Stomach (tissue), 4 donors: ENCODE measurements at regions not wholly inside any gene's neighbourhood (a gene's known extent, or its start where the extent isn't known, plus 50 kb on each side); places are given as distances from the start of the nearest gene placed in this dataset.

Experiments
- CTCF ChIP-seq, 7 experiments: fragments of 450-650 bp in 4 of 7; fragments of 200-600 bp in 3 of 7; sonication (generic) in 3 of 7; IDR thresholded peaks; one replicate each; pipeline ENCODE4 v1.5.1; 2016 to 2019; ENCODE audit warnings: antibody characterized with exemption in 7 of 7, control low read depth in 2 of 7, mild to moderate bottlenecking in 1 of 7
- EP300 ChIP-seq: sonication (generic); formaldehyde crosslinking; IDR thresholded peaks from one replicate; pipeline ENCODE4 v1.6.1; 2017; ENCODE audit warnings: antibody characterized with exemption
- POLR2A ChIP-seq, 4 donors: fragments of 450-650 bp; IDR thresholded peaks; one replicate each; pipeline ENCODE4 v1.6.1; 2016; ENCODE audit warnings: antibody characterized with exemption in 4 of 4, control low read depth in 2 of 4, mild to moderate bottlenecking in 1 of 4, moderate library complexity in 1 of 4
- POLR2AphosphoS5 ChIP-seq, 3 donors: sonication (generic); formaldehyde crosslinking; IDR thresholded peaks; one replicate each; pipeline ENCODE4 v1.6.1; 2016; ENCODE audit warnings: antibody characterized with exemption in 3 of 3

GRCh38 chr2:138228101-138228500 lies 263.8 kb downstream of the HNMT start:
- no peak for TF ChIP-seq CTCF (IDR thresholded peaks at IDR 0.05)
- no peak for TF ChIP-seq POLR2A (IDR thresholded peaks at IDR 0.05)
- no peak for TF ChIP-seq POLR2AphosphoS5 (IDR thresholded peaks at IDR 0.05)
- TF ChIP-seq EP300: no peak
